ENCODE measurements at regions not wholly inside any gene's neighbourhood (a gene's known extent, or its start where the extent isn't known, plus 50 kb on each side); places are given as distances from the start of the nearest gene placed in this dataset.

DNA sequence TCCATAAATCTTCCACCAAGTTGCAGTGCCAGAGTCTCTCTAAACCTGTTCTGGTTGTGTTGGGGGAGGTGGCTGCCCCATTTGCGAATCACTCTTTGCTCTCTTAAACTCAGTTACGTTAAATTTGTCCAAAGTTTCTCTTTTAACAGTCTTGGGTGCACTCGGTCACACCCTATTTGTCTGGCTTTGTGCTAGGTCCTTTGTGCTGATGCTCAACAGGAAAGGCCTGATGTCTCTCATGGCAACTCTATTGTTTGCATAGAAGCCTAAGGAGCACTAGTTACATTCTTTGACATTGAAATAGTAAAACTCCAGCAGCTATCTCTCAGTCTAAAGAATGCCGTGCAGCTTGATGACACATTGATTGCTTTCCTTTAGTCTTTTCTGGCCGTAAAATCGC, 105.1 kb downstream of the TRMT11 start:
- no peak for DNase-seq (ENCODE audit: low read depth)

DNA sequence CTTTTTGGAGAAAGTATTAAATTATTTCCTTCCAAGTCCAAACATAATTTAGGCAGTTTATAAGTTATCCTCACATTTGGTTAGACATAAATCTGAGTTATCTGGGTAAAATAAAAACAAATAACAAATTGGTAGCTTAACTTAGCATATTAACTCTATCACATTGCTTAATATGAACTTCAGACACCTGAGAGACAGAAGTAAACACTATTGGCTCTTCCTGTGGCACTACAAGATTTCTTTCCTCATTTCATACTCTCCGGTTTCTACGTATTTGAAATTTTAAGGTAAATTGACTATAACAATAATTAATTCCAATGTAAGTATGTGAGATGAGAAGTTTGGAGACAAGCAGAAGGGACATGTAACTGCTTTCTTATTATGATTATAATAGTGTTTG, 106.8 kb downstream of the TRMT11 start:
- no peak for DNase-seq (ENCODE audit: low read depth)

DNA sequence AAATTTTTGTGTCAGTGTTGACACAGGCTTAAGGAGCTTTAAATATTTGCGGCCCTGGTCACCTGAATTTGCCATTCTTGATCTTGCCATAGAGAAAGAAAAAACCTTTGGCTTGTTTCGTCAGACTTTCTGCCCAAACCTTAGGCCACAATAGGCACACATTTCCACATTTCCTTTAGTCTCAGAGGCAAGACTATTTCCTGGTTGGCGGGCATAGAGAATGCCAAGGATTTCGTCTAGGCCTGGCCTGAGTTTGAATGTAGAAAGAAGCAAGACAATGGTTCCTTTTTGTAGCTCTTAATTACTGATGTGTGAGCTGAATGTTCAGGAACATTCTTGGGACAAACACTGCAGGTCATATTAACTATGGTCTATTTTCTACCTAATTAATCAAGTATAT, 108.1 kb downstream of the TRMT11 start:
- no peak for DNase-seq (ENCODE audit: low read depth)

DNA sequence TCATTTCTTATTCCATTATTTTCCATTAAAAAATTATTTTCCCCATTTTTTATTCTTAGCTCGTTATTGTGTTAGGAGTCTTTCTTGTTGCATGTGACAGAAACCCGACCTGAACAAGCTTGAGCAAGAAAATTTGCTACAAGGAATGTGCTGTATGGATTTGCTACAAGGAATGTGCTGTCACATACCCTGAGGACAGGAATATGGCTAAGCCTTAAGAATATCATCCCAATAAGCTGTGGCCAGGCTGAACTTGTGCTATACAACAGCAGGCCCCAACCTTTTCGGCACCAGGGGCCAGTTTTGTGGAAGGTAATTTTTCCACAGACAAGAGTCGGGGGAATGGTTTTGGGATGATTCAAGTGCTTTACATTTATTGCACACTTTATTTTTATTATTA, 114.0 kb downstream of the TRMT11 start:
- no peak for DNase-seq (ENCODE audit: low read depth)

DNA sequence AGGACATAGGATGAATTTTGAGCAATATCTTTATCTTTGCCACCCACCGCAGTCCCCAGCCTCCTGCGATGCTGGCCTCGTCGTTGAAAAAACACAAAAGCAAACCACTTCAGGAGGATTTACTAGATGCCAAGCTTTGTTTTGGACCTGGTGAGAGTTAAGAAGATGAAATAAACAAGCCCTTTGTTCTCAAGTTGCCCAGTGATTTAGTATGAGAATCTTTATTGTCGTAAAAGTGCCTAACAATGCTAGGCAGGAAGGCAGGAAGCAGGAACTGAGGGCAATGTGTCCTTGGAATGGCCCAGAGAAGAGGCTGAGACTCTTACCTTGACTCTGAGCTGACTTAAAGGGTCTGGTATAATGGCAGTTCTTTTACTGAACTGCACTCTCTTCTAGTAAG, 116.0 kb downstream of the TRMT11 start:
- DNase-seq (ENCODE audit: low read depth) = no peak

DNA sequence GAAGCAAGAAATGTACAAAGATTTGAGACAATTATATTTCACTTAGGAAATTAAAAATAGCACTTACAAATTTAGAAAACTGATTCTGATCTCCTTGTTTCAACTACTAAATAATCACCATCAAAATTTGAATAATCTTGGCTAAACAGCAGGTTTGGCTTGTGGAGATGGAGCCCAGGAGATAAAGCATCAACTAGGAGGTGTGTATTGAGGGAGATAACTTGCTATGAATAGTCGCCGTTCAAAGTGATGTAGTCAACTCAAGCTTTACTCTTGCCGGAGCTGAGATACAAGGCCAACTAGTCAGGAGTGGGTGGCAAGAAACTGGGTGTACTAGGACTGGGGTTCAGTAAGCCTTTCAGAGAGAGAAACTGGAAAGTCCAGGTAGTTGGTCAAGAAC, 117.7 kb downstream of the TRMT11 start:
- no peak for DNase-seq (ENCODE audit: low read depth)

DNA sequence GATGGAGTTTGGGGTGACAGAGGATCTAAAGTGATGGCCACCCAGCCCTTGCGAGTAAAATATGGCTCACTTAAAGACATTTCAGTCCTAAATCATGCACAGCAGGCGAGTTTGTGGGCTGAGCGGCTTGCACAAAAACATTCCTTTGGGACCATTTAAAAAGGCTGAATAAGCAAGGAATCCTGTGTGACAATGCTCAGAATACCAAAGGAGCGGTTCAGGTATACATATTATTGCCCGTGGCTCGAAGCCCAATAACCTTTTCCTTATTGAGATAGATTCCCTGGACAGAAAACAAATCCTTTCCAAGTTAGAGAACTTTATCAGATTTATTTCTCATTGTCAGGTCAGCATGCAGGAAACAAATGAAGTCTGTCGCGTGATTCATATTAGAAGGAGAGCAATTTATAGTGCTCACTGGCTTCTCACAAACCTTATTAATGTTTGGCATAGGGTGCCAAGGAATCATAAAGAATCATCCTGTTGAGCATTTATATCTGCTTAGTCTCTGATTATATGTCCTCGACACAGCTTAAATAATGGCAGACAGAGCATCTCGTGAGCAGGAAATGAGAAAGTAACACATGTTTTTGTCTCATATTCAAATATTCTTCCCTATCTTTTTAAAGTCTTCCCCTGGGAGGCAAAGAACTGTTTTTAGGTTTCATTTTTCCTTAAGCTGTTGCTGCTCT, 121.3 kb downstream of the TRMT11 start:
- no peak for DNase-seq (ENCODE audit: low read depth)

DNA sequence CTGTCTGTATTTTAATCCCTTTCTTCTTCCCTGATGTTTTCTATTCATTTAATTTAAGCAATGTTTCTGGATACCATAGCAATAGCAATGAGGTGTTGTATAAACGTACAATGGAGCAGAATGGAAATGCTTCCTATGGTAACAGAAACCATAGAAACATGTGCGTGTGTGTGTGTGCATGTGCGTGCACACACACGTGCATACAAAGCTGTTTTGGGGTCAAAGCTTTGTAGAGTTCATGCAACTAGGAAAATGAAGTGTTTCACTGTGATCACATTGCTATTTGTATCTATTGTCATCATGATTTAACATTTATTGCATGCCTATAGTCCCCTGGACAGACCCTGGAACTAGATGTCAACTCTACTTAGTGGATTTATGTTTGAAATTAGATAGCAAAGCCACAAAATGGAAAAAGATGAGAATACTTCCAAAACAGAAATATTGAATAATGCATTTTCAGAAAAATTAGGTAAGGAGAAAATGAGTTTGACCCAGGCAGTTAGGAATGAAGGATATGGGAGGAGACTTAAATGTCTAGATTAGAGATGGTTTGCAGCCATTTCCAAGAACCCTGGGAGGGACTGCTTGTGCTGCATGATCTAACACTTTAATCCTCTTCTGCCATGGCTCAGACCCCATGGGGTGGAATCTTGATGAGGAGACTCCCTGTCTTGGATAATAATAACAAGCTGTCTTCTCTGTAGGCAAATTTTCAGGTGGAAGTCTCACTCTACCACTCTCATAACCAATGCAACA, 124.4 kb downstream of the TRMT11 start:
- no peak for DNase-seq (ENCODE audit: low read depth)

DNA sequence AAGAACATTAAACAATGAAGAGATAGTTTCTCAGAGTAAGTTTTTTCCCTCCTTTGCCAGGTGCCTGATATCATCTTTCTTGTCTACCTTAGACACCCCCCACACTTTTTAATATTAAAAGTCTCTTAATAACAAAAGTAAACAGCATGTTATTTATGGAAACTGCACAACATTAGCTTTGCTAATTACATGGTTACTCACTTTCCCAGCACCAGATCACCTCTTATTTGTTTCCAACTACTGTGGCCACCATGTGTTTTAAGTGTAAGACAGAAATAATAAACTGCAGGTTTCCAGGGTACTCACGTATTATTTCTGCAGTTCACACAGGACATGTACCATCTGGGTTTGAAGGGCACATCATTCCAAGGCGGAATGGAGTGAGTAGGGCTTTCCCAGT, 125.0 kb downstream of the TRMT11 start:
- no peak for DNase-seq (ENCODE audit: low read depth)

DNA sequence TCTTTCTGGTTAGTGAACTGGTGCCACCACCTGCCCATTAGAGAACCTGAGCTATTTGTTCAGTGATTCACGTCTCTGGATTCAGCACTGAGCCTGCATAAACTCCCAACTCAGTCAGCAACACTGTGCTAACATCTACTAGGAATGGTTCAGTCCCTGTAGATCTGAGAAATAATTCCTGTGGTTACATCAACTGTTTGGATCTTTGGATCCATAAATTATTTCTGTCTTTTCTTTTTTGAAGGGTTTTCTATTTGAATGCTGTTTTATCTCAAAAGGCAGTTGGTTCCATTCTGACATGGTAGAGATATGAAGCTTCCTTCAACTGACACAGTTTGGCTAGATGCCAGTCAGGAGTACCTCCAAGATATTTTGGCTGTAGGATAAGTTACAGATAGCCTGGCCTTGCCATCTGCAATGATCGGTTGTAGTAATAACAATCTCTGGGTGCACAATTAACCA, 125.9 kb downstream of the TRMT11 start:
- DNase-seq (ENCODE audit: low read depth) = no peak

DNA sequence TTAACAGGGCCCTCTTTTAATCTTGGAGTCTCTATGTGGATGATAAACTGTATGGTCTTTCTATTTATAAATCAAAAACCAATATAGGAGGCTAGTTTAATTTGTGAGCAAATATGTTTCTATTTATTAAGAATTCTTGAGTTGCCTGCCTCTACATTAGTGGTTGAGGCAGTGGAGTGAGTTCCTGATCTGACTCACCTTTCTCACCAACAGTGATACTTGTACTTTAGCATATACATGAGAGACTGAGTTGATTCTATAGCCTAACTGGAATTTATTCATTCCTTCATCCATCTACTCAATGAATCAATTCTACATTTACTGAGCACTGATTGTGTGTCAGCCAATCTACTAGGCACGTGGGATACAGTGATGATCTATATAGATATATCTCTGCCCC, 126.9 kb downstream of the TRMT11 start:
- no peak for DNase-seq (ENCODE audit: low read depth)

DNA sequence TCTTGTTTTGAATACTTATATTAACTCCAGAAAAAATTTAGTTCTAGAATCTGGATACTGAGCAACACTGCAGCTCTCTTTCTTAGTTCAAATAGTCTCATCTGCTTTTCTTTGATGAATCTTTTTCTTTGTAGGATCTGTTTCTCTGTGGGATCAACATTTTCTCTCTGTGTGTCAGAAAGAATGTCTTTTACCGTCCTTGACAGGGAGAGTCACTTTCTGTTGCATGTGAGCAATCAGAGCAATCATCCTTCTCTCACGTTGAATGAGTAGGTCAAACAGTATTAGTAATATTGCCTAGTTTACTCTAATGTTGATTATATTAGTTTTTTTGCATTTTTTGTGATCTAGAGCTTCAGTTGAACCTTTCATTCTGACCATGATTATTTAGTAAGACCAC, 130.9 kb downstream of the TRMT11 start:
- peak; percentile 37 for DNase-seq (ENCODE audit: low read depth)

DNA sequence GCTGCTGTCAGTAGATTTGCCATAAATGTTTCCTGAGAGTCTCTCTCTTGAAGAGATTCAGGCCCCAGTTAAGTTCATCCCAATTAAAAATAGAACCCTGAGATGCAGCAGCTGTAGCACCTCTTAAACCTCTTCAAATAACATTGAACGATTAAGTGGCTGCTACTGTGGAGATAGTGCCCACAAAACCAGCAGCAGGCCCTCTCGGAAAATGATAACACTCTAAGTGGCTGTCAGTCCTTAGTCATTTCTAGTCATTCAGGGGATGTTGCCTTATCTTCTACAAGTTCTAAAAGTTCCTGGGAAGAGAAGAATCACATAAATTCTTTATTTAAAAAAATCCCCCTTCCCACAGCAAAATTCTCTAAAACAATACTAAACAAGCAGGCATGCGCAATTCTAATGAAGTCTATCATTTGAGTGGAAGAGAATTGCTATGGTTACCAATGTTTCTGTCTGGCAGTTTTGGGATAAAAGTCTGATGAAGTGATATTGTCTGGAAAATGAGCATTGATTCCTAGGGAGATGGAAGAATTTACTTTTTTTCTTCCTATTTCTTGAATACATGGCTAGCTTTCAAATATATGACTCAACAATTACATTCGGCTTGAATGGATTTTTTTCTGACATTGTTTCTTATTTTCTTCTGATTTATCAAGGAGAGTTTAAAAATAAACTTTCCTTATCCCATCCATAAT, 131.9 kb downstream of the TRMT11 start:
- DNase-seq (ENCODE audit: low read depth) = no peak

DNA sequence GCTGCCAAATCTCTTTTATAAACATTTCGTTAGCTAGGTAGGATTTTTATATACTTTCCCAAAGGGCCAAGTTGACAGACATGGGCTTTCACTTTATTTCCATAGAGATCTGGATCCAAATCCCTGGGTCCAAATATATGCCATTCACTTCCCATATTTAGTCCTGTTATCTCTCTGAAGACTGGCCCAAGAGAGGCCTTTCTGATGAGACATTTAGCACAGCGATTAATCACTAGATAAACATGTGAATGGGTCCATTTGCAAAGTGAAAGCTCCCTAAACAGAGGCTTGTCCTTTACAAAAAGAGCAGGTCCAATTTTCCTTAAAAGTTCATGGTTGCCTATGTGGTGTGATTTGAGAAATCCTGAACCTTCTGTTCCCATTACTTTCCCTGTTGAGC, 132.6 kb downstream of the TRMT11 start:
- peak; percentile 32 for DNase-seq (ENCODE audit: low read depth)

DNA sequence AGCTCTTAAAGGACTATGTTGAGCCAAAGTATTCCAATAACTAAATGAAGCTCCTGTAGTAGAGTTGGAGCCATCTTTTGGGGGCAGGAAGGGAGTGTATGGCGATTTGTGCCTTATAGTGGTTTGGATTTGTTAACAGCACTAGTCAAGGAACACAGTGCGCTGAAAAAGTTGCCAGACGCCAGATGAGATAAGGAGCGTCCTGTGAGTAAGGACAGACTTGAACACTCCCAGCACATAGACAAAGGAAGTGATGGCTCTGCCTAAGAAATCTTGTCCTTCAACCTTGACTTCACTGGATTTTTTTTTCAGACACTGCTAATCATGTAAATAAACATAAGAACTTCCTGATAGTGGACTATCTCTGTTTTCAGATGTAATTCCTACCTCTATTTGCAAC, 136.9 kb downstream of the TRMT11 start:
- DNase-seq (ENCODE audit: low read depth) = no peak

DNA sequence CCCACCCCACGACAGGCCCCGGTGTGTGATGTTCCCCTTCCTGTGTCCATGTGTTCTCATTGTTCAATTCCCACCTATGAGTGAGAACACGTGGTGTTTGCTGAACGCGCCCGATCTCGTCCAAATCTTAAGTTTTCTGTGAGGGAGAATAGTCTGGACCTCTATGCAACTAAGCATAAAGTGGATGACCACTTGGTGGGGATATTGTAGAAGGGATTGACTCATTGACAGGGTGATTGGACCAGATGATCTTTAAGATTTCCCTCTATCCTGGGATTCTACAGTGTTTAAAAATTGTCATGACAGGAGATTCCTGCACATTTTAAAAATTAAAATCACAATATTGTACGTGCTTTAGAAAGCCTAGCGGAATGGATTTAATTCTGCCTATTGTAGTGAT, 141.3 kb downstream of the TRMT11 start:
- peak; percentile 17 for DNase-seq (ENCODE audit: low read depth)

DNA sequence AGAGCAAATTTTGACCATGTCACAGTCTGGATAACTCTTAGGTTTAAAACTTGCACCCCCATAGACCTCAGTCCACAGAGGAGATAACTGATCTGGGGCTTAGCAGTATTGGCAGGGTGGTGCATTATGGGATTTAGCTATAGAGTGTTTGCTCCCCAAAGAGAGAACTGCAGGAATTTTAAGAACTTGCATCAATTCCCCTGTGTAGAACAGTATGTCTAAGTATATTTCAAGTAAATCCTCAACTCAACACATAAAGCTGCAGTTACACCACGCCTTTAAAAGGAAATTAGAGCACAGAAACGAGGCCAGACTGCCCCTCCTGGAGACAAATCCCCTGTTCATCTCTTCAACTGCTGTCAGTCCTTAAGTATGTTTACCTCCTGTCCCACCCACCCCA, 144.9 kb downstream of the TRMT11 start:
- DNase-seq (ENCODE audit: low read depth) = no peak

DNA sequence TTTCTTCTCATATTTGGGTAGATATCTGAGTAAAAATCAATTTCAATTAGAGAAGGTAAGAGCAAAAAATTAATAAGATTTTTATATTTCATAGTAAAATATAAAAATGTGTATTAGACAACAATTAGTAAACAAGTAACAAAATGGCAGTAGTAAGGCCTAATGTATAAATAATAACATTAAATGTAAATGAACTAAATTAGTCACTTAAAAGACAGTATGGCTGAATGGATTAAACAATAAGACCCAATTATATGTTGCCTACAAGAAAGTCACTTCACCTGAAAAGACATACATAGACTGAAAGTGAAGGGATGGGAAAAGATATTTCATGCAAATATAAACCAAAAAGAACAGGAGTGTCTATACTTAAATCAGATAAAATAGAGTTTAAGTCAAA, 147.6 kb downstream of the TRMT11 start:
- no peak for DNase-seq (ENCODE audit: low read depth)

DNA sequence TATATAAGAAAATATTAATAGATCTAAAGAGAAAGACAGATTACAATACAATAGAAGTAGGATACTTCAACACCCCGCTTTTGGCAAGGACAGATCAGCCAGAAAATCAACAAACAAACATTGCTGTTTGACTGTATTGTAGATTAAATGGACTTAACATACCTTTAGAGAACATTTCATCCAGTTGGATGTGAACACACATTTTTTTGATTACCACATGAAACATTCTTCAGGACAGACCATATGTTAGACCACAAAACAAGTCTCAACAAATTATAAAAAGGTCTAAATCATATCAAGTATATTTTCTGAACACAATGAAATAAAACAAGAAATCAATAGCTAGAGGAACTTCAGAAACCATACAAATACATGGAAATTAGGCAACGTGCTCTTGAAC, 148.2 kb downstream of the TRMT11 start:
- no peak for DNase-seq (ENCODE audit: low read depth)

DNA sequence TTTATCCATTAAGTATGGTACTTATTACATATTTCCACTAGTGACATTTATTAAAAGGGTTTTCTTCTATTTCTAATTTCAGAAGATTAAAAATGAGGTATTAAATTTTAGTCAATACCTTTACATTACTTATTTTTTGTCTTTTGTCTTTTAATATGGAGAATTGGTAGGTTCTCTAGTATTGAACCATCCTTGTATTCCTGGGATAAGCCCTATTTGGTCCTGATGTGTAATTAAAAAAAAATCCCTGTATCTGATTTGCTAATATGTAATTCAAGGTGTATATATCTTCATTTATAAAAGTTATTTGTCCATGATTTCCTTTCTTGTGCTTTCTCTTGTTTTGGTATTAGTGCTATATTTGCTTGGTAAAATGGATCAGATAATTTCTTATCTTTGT, 153.7 kb downstream of the TRMT11 start:
- DNase-seq (ENCODE audit: low read depth) = no peak

DNA sequence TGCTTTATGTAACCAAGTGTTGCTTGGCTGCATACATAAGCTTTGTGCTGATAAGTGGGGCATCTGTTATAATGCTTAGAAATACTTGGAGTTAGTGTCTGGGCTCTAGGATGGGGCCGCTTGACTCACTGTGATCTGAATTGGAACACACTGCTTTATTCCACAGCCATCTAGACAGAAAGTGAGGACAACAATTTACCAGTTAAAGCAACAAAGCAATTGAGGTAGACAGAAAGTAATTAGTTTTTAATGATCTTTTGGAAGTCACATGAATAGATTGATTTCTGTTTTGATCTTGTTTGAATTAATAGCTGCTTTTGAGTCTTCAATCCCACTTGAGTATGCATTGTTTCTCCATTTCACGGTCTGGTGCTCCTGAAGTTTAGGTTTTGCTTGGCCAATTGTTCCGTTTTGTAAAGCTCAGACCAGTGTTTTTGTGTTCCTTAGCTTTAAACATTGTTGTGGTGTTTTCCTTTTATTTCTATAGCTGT, 157.5 kb downstream of the TRMT11 start:
- DNase-seq (ENCODE audit: low read depth) = no peak

DNA sequence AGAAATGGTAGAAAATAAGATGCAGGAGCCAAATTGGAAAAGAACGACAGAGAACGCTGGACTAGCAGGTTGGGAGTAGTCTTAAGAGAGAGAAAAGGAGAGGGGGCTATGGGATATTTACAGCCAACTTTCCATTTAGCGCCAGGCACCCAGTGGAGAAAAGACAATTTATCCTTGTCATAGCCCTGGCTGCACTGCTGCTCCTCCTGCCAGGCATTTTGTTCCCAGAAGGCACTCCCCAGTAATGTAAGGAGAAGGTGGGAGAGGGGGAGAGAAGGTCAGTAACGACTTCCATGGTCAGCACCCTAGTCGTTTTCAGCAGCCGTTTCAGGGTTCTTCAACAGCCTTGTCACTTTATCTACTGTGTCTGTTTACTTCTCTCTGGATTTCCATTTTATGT, 159.0 kb downstream of the TRMT11 start:
- DNase-seq (ENCODE audit: low read depth) = no peak

DNA sequence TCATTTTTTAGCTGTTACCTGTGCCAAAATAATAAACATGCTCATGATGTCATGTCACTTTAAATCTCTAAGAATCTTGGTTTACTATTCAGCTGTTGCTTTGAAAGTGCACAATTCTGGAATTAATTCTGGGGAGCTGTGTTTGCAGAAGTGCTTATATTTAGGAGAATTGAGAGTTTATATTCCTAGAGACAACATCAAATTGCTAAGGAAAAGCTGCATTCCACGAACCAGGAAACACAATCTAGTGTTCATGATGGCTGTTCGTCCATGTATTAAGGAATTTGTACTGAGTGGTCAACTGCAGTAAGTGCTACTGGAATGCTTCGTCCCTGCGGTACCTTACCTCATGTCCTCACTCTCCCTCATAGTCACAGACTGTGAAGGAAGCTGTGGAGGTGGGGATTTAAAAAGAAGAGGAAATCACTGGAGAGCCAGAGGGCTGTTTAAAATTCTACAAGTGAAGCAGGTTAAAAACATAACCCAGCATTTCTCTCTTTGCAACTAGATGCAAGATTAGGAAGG, 161.0 kb downstream of the TRMT11 start:
- no peak for DNase-seq (ENCODE audit: low read depth)
